ENCODE measurements at regions not wholly inside any gene's neighbourhood (a gene's known extent, or its start where the extent isn't known, plus 50 kb on each side); places are given as distances from the start of the nearest gene placed in this dataset.

DNA sequence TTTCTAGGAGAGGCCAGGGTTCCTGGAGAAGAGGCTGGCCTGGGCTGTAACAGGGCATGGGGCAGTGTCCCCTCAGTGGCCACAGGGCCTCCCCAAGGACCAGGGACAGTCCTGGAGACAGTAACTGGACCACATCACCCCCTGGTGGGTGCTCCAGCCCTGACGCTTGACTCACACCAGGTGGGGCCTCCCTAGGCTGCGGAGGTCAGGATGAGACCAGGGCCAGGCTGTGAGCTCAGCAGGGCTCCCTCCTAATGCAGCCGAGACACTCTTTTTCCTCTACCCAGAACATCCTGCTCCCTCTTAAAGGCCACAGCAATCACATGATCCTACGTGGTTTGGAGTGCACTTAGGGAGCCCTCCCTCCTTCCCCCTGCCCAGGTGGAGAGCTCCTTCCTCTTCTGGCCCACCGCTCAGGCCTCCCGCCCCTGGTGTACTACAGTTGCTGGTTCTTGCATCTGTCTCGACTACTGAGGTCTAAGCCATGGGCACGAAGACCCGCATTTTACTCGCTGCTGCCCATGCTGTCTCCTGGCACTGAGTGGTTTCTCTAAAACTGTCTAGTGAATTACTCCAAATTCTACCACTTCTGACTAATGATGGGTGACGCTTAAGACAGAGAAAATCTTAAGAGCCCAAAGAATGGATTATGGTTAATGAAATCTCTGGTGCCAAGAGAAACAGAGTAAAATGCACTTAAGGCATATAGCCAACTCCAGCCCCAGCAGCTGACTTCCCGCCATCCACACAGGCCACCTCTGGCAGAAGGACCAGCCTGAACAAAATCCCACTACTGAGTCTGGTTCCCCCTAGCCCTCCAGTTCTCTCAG is 166.1 kb upstream of the CST7 start:
- CTCF ChIA-PET: interaction anchor here (0.6 to 2.0 kb wide), 6 partner anchors 134 to 747 kb away, joined by 3 to 10 read pairs (median 4); no protein-coding TSS in a partner anchor

DNA sequence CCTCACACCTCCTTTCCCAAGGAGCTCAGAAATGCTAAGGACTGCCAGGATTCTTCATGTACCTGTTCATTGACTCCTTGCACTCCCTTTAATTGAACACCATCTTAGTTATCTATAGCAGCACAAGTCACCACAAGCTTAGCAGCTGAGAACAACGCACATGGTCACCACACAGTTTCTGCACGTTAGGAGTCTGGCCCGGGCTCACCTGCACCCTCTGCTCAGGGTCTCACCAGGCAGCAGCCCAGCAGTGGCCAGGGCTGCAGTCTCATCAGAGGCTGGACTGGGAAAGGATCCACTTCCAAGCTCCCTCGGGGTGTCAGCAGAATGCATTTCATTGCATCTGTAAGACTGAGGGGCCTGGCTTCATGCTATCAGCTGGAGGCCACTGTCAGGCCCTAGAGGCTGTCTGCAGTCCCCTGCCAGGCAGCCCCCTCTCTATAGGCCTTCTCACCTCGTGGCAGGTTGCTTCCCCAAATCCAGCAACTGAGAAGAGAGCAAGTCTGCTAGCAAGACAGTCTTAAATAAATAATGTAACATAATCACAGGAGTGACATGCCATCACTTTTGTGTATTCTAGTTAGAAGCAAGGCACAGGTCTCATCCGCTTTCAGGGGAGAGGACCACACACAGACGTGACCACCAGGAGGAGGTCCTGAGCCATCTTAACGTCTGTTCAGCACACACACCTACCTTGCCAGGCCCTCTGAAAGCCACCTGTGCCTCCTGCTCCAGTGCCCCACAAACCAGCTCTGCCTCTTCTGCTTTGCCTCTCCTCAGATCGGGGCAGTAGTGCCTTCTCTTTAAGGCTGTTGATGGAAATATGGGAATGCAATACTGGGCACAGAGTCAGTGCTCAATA is 165.2 kb upstream of the CST7 start:
- H3K4me3 ChIP-seq (ENCODE audit: low read depth, low read length): no peak overlapping the region
- no peak for TF ChIP-seq ZEB2 (tag by site-specific recombination; IDR thresholded peaks at IDR 0.05)
- no peak for TF ChIP-seq ZNF785 (tag by site-specific recombination; IDR thresholded peaks at IDR 0.05)
- no peak for TF ChIP-seq ZNF19 (tag by site-specific recombination; IDR thresholded peaks at IDR 0.05; ENCODE audit: low read depth)
- TF ChIP-seq ZNF133 (tag by site-specific recombination; IDR thresholded peaks at IDR 0.05): no peak
- no peak for TF ChIP-seq ZNF157 (tag by site-specific recombination; IDR thresholded peaks at IDR 0.05)
- no peak for TF ChIP-seq WT1 (tag by site-specific recombination; IDR thresholded peaks at IDR 0.05)
- TF ChIP-seq, protein P1, sequence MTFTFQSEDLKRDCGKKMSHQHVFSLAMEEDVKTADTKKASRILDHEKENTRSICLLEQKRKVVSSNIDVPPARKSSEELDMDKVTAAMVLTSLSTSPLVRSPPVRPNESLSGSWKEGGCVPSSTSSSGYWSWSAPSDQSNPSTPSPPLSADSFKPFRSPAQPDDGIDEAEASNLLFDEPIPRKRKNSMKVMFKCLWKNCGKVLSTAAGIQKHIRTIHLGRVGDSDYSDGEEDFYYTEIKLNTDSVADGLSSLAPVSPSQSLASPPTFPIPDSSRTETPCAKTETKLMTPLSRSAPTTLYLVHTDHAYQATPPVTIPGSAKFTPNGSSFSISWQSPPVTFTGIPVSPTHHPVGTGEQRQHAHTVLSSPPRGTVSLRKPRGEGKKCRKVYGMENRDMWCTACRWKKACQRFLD (tag by site-specific recombination; IDR thresholded peaks at IDR 0.05): no peak
- TF ChIP-seq ZNF701 (tag by site-specific recombination; IDR thresholded peaks at IDR 0.05): no peak
- TF ChIP-seq ZNF830 (tag by site-specific recombination; IDR thresholded peaks at IDR 0.05; ENCODE audit: low read depth): no peak
- no peak for TF ChIP-seq ZIC2 (tag by site-specific recombination; IDR thresholded peaks at IDR 0.05)
- TF ChIP-seq ZNF561 (tag by site-specific recombination; IDR thresholded peaks at IDR 0.05; ENCODE audit: borderline replicate concordance): no peak
- no peak for TF ChIP-seq ZNF473 (tag by site-specific recombination; IDR thresholded peaks at IDR 0.05)
- TF ChIP-seq ZNF629 (tag by site-specific recombination; IDR thresholded peaks at IDR 0.05): no peak
- TF ChIP-seq, protein P2, sequence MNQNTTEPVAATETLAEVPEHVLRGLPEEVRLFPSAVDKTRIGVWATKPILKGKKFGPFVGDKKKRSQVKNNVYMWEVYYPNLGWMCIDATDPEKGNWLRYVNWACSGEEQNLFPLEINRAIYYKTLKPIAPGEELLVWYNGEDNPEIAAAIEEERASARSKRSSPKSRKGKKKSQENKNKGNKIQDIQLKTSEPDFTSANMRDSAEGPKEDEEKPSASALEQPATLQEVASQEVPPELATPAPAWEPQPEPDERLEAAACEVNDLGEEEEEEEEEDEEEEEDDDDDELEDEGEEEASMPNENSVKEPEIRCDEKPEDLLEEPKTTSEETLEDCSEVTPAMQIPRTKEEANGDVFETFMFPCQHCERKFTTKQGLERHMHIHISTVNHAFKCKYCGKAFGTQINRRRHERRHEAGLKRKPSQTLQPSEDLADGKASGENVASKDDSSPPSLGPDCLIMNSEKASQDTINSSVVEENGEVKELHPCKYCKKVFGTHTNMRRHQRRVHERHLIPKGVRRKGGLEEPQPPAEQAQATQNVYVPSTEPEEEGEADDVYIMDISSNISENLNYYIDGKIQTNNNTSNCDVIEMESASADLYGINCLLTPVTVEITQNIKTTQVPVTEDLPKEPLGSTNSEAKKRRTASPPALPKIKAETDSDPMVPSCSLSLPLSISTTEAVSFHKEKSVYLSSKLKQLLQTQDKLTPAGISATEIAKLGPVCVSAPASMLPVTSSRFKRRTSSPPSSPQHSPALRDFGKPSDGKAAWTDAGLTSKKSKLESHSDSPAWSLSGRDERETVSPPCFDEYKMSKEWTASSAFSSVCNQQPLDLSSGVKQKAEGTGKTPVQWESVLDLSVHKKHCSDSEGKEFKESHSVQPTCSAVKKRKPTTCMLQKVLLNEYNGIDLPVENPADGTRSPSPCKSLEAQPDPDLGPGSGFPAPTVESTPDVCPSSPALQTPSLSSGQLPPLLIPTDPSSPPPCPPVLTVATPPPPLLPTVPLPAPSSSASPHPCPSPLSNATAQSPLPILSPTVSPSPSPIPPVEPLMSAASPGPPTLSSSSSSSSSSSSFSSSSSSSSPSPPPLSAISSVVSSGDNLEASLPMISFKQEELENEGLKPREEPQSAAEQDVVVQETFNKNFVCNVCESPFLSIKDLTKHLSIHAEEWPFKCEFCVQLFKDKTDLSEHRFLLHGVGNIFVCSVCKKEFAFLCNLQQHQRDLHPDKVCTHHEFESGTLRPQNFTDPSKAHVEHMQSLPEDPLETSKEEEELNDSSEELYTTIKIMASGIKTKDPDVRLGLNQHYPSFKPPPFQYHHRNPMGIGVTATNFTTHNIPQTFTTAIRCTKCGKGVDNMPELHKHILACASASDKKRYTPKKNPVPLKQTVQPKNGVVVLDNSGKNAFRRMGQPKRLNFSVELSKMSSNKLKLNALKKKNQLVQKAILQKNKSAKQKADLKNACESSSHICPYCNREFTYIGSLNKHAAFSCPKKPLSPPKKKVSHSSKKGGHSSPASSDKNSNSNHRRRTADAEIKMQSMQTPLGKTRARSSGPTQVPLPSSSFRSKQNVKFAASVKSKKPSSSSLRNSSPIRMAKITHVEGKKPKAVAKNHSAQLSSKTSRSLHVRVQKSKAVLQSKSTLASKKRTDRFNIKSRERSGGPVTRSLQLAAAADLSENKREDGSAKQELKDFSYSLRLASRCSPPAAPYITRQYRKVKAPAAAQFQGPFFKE (tag by site-specific recombination; IDR thresholded peaks at IDR 0.05; ENCODE audit: borderline replicate concordance): no peak
- TF ChIP-seq ZNF837 (tag by site-specific recombination; IDR thresholded peaks at IDR 0.05): no peak
- no peak for TF ChIP-seq ZNF521 (tag by site-specific recombination; IDR thresholded peaks at IDR 0.05)
- no peak for TF ChIP-seq ZNF660 (tag by site-specific recombination; IDR thresholded peaks at IDR 0.05)
- TF ChIP-seq, protein P3, sequence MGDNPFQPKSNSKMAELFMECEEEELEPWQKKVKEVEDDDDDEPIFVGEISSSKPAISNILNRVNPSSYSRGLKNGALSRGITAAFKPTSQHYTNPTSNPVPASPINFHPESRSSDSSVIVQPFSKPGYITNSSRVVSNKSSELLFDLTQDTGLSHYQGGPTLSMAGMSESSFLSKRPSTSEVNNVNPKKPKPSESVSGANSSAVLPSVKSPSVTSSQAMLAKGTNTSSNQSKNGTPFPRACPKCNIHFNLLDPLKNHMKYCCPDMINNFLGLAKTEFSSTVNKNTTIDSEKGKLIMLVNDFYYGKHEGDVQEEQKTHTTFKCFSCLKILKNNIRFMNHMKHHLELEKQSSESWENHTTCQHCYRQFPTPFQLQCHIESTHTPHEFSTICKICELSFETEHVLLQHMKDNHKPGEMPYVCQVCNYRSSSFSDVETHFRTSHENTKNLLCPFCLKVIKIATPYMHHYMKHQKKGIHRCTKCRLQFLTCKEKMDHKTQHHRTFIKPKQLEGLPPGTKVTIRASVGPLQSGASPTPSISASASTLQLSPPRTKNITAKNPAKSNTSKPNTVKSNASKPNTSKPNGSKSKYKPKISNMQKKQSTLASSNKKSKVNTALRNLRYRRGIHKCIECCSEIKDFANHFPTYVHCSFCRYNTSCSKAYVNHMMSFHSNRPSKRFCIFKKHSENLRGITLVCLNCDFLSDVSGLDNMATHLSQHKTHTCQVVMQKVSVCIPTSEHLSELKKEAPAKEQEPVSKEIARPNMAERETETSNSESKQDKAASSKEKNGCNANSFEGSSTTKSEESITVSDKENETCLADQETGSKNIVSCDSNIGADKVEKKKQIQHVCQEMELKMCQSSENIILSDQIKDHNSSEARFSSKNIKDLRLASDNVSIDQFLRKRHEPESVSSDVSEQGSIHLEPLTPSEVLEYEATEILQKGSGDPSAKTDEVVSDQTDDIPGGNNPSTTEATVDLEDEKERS (tag by site-specific recombination; IDR thresholded peaks at IDR 0.05): no peak
- no peak for TF ChIP-seq ZNF548 (tag by site-specific recombination; IDR thresholded peaks at IDR 0.05)
- ChIA-PET POLR2A (no interaction called here), CTCF (interaction anchor here (0.6 to 2.0 kb wide), 7 partner anchors 134 to 850 kb away, joined by 3 to 10 read pairs (median 4); no protein-coding TSS in a partner anchor)
- H3K9me3 ChIP-seq (ENCODE audit: control insufficient read depth, insufficient read depth, low read depth, low read length): no peaks in the 10 kb centered on the region
- H3K27ac ChIP-seq (ENCODE audit: extremely low read depth, low read depth, low read length): no peak overlapping the region
- H3K36me3 ChIP-seq (ENCODE audit: control insufficient read depth in 2 of 2, insufficient read depth in 1 of 2, low read length in 2 of 2): no peaks in the 10 kb centered on the region
- H3K4me1 ChIP-seq (ENCODE audit: control insufficient read depth, insufficient read depth, low read length): no peaks in the 10 kb centered on the region

More for the DNA sequence above, 166.1 kb upstream of the CST7 start:
- Histone ChIP-seq H3K27ac (ENCODE audit: extremely low read depth, low read depth, low read length) (no peak overlapping the region), H3K36me3 (ENCODE audit: control insufficient read depth in 2 of 2, insufficient read depth in 1 of 2, low read length in 2 of 2) (no peaks in the 10 kb centered on the region), H3K4me3 (ENCODE audit: low read depth, low read length) (no peak overlapping the region), H3K4me1 (ENCODE audit: control insufficient read depth, insufficient read depth, low read length) (no peaks in the 10 kb centered on the region), H3K9me3 (ENCODE audit: control insufficient read depth, insufficient read depth, low read depth, low read length) (no peaks in the 10 kb centered on the region)
- POLR2A ChIA-PET: no interaction called here
- TF ChIP-seq ZIC2 (tag by site-specific recombination; IDR thresholded peaks at IDR 0.05): peak; percentile 83
- no peak for TF ChIP-seq ZNF624 (tag by site-specific recombination; IDR thresholded peaks at IDR 0.05)
